SK-N-SH treated with all-trans-retinoic acid at 6 μM for 48 hours (cell line): ENCODE measurements at regions not wholly inside any gene's neighbourhood (a gene's known extent, or its start where the extent isn't known, plus 50 kb on each side); places are given as distances from the start of the nearest gene placed in this dataset.

ENCODE experiments used
- ATAC-seq: fragments of 200-7000 bp; cut with Tn5 transposase; 3 replicates; pipeline ENCODE4 v1.9.1; 2020; ENCODE audit warnings: mild to moderate bottlenecking, moderate library complexity
- ARNTL ChIP-seq: fragments of 450-650 bp; formaldehyde crosslinking; IDR thresholded peaks from 2 replicates; pipeline ENCODE4 v1.5.0; 2020; ENCODE audit warnings: low read depth, mild to moderate bottlenecking, moderate library complexity, borderline replicate concordance
- BACH2 ChIP-seq: fragments of 250-450 bp; sonication (Bioruptor Pico); IDR thresholded peaks from 2 replicates; pipeline ENCODE4 v1.9.0; 2021; ENCODE audit warnings: mild to moderate bottlenecking, borderline replicate concordance
- CREB5 ChIP-seq: fragments of 250-450 bp; sonication (Bioruptor Pico); IDR thresholded peaks from 2 replicates; pipeline ENCODE4 v1.5.1; 2020; ENCODE audit warnings: low read depth, mild to moderate bottlenecking, moderate library complexity
- CSDC2 ChIP-seq: fragments of 250-450 bp; sonication (Bioruptor Pico); IDR thresholded peaks from 2 replicates; pipeline ENCODE4 v1.5.0; 2020; ENCODE audit warnings: mild to moderate bottlenecking, moderate library complexity
- CSRNP3 ChIP-seq: fragments of 250-450 bp; sonication (Bioruptor Pico); IDR thresholded peaks from 2 replicates; pipeline ENCODE4 v1.5.1; 2021; ENCODE audit warnings: mild to moderate bottlenecking, moderate library complexity
- ESRRG ChIP-seq: fragments of 250-450 bp; sonication (Bioruptor Pico); IDR thresholded peaks from 2 replicates; pipeline ENCODE4 v1.6.1; 2021; ENCODE audit warnings: mild to moderate bottlenecking
- OSR1 ChIP-seq: fragments of 250-450 bp; sonication (Bioruptor Pico); IDR thresholded peaks from 2 replicates; pipeline ENCODE4 v1.8.0; 2022; ENCODE audit warnings: moderate library complexity, mild to moderate bottlenecking, inconsistent platforms
- PATZ1 ChIP-seq: fragments of 250-450 bp; sonication (Bioruptor Pico); IDR thresholded peaks from 2 replicates; pipeline ENCODE4 v1.8.0; 2020; ENCODE audit warnings: mild to moderate bottlenecking, moderate library complexity, borderline replicate concordance
- POU6F1 ChIP-seq: fragments of 250-450 bp; sonication (Bioruptor Pico); IDR thresholded peaks from 2 replicates; pipeline ENCODE4 v1.8.0; 2021; ENCODE audit warnings: low read depth, mild to moderate bottlenecking, moderate library complexity, borderline replicate concordance
- PPARA ChIP-seq: fragments of 250-450 bp; sonication (Bioruptor Pico); IDR thresholded peaks from 2 replicates; pipeline ENCODE4 v1.5.0; 2020; ENCODE audit warnings: mild to moderate bottlenecking, borderline replicate concordance
- RARB ChIP-seq: fragments of 250-450 bp; sonication (Bioruptor Pico); IDR thresholded peaks from 2 replicates; pipeline ENCODE4 v1.8.0; 2021; ENCODE audit warnings: mild to moderate bottlenecking, moderate library complexity
- SNAI2 ChIP-seq: fragments of 250-450 bp; sonication (Bioruptor Pico); IDR thresholded peaks from 2 replicates; pipeline ENCODE4 v1.5.0; 2020; ENCODE audit warnings: mild to moderate bottlenecking, moderate library complexity
- TCF4 ChIP-seq: fragments of 250-450 bp; sonication (Bioruptor Pico); IDR thresholded peaks from 2 replicates; pipeline ENCODE4 v1.8.0; 2021; ENCODE audit warnings: mild to moderate bottlenecking, moderate library complexity, borderline replicate concordance
- TOX ChIP-seq: fragments of 250-450 bp; sonication (Bioruptor Pico); IDR thresholded peaks from 2 replicates; pipeline ENCODE4 v1.8.0; 2021; ENCODE audit warnings: mild to moderate bottlenecking, moderate library complexity, borderline replicate concordance
- TSHZ2 ChIP-seq: fragments of 250-450 bp; sonication (Bioruptor Pico); IDR thresholded peaks from 2 replicates; pipeline ENCODE4 v1.5.0; 2020; ENCODE audit warnings: mild to moderate bottlenecking, moderate library complexity
- ZC3H10 ChIP-seq: fragments of 250-450 bp; sonication (Bioruptor Pico); IDR thresholded peaks from 2 replicates; pipeline ENCODE4 v1.5.1; 2021; ENCODE audit warnings: mild to moderate bottlenecking, moderate library complexity
- ZFP3 ChIP-seq: fragments of 250-450 bp; sonication (Bioruptor Pico); IDR thresholded peaks from 2 replicates; pipeline ENCODE4 v1.5.0; 2020; ENCODE audit warnings: mild to moderate bottlenecking, moderate library complexity
- ZFP30 ChIP-seq: fragments of 450-650 bp; formaldehyde crosslinking; IDR thresholded peaks from 2 replicates; pipeline ENCODE4 v1.5.0; 2022; ENCODE audit warnings: mild to moderate bottlenecking, moderate library complexity
- ZNF565 ChIP-seq: fragments of 450-650 bp; formaldehyde crosslinking; conservative IDR thresholded peaks from 2 replicates; pipeline ENCODE4 v1.5.0; 2020; ENCODE audit warnings: low read depth, mild to moderate bottlenecking, moderate library complexity
- ZNF70 ChIP-seq: fragments of 450-650 bp; formaldehyde crosslinking; IDR thresholded peaks from 2 replicates; pipeline ENCODE4 v1.5.0; 2020; ENCODE audit warnings: mild to moderate bottlenecking, moderate library complexity
- ZNF8 ChIP-seq: fragments of 450-650 bp; formaldehyde crosslinking; IDR thresholded peaks from 2 replicates; pipeline ENCODE4 v1.5.0; 2020; ENCODE audit warnings: mild to moderate bottlenecking, moderate library complexity

GRCh38 chr2:129777762-129778583 is 201.5 kb upstream of the RAB6C start:
- no peak for ATAC-seq
- no peak for TF ChIP-seq ZC3H10 (CRISPR knock-in tag)
- TF ChIP-seq OSR1, result no peak
- TF ChIP-seq ZNF70 (CRISPR knock-in tag), result no peak
- TF ChIP-seq TSHZ2 (CRISPR knock-in tag), result no peak
- TF ChIP-seq TOX (CRISPR knock-in tag), result no peak
- no peak for TF ChIP-seq CSRNP3 (CRISPR knock-in tag)
- TF ChIP-seq BACH2 (CRISPR knock-in tag), result no peak
- TF ChIP-seq ESRRG (CRISPR knock-in tag), result no peak
- no peak for TF ChIP-seq RARB (CRISPR knock-in tag)
- TF ChIP-seq ARNTL (CRISPR knock-in tag), result no peak
- no peak for TF ChIP-seq ZFP30 (CRISPR knock-in tag)
- TF ChIP-seq ZNF8 (CRISPR knock-in tag), result no peak

- TF ChIP-seq TSHZ2 (CRISPR knock-in tag), result no peak
- no peak for TF ChIP-seq POU6F1 (CRISPR knock-in tag)
- TF ChIP-seq ZC3H10 (CRISPR knock-in tag), result no peak
- no peak for TF ChIP-seq SNAI2 (CRISPR knock-in tag)
- no peak for TF ChIP-seq ZNF565
- no peak for TF ChIP-seq CSDC2
- TF ChIP-seq CREB5 (CRISPR knock-in tag), result no peak
- TF ChIP-seq TCF4, result no peak
- TF ChIP-seq PATZ1 (CRISPR knock-in tag), result no peak
- no peak for TF ChIP-seq ZFP3 (CRISPR knock-in tag)
- no peak for TF ChIP-seq OSR1
- no peak for TF ChIP-seq ZFP30 (CRISPR knock-in tag)
- no peak for TF ChIP-seq PPARA (CRISPR knock-in tag)
- no peak for TF ChIP-seq RARB (CRISPR knock-in tag)
- TF ChIP-seq, all 23 proteins: peak for 0
- no peak for ATAC-seq
These were observed 200.9 kb upstream of the RAB6C start for GRCh38 chr2:129778584-129778877.
